ENCODE measurements at regions not wholly inside any gene's neighbourhood (a gene's known extent, or its start where the extent isn't known, plus 50 kb on each side); places are given as distances from the start of the nearest gene placed in this dataset.

DNA sequence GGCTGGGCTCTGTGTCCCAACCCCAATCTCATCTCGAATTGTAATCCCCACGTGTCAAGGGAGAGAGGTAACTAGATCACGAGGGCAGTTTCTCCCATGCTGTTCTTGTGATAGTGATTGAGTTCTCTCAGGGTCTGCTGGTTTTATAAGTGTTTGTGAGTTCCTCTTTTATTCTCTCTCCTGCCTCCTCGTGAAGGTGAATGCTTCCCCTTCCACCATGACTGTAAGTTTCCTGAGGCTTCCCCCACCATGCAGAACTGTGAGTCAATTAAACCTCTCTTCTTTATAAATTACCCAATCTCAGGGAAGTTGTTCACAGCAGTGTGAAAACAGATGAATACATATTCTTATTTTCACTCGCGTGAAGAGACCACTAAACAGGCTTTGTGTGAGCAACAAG lies 148.2 kb downstream of the TMEM30B start:
- intact Hi-C loops (cut with DNase I), result no loop called here

DNA sequence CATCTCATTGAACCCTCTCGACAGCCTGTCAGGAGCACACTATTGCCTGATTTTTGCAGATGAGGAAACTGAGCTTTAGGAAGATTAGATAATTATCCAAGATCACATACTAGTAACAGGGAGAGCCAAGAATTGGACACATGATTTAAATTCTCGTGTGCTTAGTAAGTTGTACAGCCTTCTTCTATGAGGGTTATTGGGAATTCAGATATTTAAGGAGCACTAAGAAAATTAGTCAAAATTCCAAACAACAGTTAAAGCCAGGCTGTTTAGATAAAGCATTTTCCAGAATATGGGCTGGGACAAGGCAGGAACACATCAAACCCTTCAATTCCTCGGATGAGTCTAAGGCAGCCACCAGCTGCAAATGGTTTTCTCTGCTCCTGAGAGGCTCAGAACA lies 148.8 kb downstream of the TMEM30B start:
- no peaks in the 10 kb centered on the region for H3K4me1 ChIP-seq
- H3K27me3 ChIP-seq, result no peaks in the 10 kb centered on the region
- no peak for DNase-seq (ENCODE audit: extremely low spot score in 2 of 2)
- H3K9me3 ChIP-seq, result no peaks in the 10 kb centered on the region
- intact Hi-C loops (cut with DNase I), result no loop called here
- H3K36me3 ChIP-seq, result no peaks in the 10 kb centered on the region
- TF ChIP-seq, protein P1, sequence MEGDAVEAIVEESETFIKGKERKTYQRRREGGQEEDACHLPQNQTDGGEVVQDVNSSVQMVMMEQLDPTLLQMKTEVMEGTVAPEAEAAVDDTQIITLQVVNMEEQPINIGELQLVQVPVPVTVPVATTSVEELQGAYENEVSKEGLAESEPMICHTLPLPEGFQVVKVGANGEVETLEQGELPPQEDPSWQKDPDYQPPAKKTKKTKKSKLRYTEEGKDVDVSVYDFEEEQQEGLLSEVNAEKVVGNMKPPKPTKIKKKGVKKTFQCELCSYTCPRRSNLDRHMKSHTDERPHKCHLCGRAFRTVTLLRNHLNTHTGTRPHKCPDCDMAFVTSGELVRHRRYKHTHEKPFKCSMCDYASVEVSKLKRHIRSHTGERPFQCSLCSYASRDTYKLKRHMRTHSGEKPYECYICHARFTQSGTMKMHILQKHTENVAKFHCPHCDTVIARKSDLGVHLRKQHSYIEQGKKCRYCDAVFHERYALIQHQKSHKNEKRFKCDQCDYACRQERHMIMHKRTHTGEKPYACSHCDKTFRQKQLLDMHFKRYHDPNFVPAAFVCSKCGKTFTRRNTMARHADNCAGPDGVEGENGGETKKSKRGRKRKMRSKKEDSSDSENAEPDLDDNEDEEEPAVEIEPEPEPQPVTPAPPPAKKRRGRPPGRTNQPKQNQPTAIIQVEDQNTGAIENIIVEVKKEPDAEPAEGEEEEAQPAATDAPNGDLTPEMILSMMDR (IDR thresholded peaks at IDR 0.05), result no peak
- no peak for TF ChIP-seq POLR2AphosphoS5 (IDR thresholded peaks at IDR 0.05; ENCODE audit: insufficient read depth in 1 of 2, low read depth in 1 of 2)
- H3K27ac ChIP-seq, result no peak overlapping the region
- no peak overlapping the region for H3K4me3 ChIP-seq

More for the DNA sequence above, 148.2 kb downstream of the TMEM30B start:
- no peak for TF ChIP-seq POLR2A (IDR thresholded peaks at IDR 0.05)
- Histone ChIP-seq H3K36me3 (no peaks in the 10 kb centered on the region), H3K4me3 (no peak overlapping the region), H3K4me1 (no peaks in the 10 kb centered on the region), H3K27ac (no peak overlapping the region), H3K9me3 (no peaks in the 10 kb centered on the region), H3K27me3 (no peaks in the 10 kb centered on the region)
- no peak for DNase-seq (ENCODE audit: extremely low spot score in 2 of 2)

DNA sequence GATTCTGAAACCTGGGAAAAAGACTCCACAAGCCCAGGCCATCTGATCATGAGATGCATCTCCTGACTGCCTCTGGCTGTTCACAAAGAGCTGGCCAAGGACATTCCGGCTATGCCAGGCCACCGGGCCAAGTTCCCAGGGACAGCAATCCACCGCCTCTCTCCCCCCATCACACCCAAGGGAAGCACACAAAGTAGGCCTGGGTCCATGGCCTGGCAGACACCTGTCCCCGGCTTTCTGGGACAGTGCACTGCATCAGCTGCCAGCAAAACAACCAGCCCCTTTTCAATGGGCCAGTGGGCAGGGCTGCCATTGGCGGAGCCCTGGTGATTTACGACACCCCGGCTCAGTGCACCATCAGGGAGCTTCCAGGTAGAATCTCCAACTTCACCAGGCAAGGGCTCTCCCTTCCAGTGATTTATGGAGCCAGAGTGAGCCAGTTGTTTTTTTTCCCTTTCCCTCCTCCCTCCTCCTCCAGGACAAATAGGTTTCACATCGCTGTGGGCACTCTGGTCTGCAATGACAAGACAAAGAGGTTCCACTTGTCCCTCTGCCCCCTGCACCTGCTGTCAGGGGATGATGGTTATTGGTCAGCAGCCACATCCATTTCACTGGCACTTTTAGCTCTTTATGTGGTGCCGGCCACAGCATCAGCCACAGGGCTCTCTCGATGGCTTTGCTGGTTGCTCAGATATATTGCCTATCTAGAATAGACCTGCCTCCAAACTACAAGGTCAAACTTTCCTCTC lies 149.6 kb downstream of the SLC38A6 start:
- no peaks in the 10 kb centered on the region for H3K27me3 ChIP-seq
- no peak overlapping the region for H3K4me3 ChIP-seq
- intact Hi-C loops (cut with DNase I), result no loop called here
- no peak overlapping the region for H3K27ac ChIP-seq
- DNase-seq (ENCODE audit: extremely low spot score in 2 of 2), result no peak
- H3K4me1 ChIP-seq, result no peaks in the 10 kb centered on the region
- no peaks in the 10 kb centered on the region for H3K9me3 ChIP-seq
- TF ChIP-seq POLR2AphosphoS5 (IDR thresholded peaks at IDR 0.05; ENCODE audit: insufficient read depth in 1 of 2, low read depth in 1 of 2) (no peak), POLR2A (IDR thresholded peaks at IDR 0.05) (no peak)
- TF ChIP-seq, protein P1 (IDR thresholded peaks at IDR 0.05), result no peak
- H3K36me3 ChIP-seq, result no peaks in the 10 kb centered on the region

DNA sequence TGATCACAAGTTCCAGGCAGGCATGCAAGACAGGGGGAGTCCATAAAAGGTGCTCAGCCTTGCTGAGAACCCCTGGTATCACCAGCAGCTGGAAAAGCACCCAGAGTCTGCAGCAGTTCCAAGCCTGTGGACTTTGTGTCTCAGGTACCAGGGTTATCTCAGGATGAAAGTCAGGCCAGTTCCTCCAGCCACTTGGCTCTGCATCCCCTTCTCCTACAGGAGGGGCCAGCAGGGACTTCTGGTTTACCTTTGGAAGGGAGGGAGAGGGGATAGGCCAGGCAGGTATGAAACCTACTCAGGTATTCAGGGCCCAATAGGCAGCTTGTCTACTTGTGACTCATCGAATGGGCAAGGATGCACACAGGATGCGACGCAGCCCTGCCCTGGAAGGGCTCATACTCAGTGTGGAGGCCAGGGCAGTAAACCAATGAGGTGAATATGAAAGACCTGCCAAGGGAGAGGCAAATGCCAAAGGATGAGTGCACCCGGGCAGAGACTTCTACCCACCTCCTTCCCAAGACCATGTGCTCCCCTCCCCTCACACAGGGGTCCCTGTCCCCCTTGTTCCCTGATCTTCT lies 148.2 kb downstream of the SLC38A6 start:
- TF ChIP-seq POLR2AphosphoS5 (IDR thresholded peaks at IDR 0.05; ENCODE audit: insufficient read depth in 1 of 2, low read depth in 1 of 2) (no peak), POLR2A (IDR thresholded peaks at IDR 0.05) (no peak)
- TF ChIP-seq, protein P1 (IDR thresholded peaks at IDR 0.05), result no peak
- intact Hi-C loops (cut with DNase I), result no loop called here
- Histone ChIP-seq H3K4me1 (no peaks in the 10 kb centered on the region), H3K27me3 (no peaks in the 10 kb centered on the region), H3K27ac (no peak overlapping the region), H3K36me3 (no peaks in the 10 kb centered on the region), H3K9me3 (no peaks in the 10 kb centered on the region), H3K4me3 (no peak overlapping the region)
- no peak for DNase-seq (ENCODE audit: extremely low spot score in 2 of 2)

DNA sequence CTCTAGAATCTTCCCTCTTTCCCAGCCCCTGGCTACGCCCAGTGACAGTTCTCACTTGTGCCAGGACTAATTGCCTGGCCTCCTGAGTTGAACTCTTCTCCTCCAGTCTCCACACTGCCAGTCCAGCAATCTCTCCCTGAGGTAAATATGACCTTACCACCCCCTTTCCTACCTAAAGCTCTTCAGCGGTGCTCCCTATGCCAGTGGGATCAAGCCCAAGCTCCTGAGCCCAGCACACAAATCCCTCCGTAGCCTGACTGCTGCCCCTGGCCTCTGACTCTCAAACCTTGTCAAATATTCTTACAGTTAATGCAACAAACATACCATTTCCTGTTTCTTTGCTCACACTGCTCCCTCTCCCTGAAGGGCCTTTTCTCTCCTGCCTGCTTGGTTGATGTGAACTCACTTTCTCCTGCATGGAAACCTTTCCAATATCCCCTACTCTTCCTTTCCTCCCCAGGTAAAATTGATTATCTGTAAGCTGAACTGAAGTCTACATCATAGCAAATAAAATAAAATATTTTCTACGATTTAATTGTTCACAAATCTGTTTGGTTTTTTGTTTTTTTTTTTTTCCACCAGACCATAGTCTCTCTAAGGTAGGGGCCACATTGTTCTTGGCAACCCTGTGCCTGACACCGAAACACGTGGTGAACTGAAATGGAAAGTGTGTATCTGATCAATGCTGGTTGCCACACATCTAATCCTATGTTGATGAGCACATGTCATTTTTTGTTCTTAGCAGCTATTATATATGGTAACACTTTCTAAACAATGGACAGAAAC lies 147.5 kb downstream of the SLC38A6 start:
- Histone ChIP-seq H3K4me1 (no peaks in the 10 kb centered on the region), H3K9me3 (no peaks in the 10 kb centered on the region), H3K27ac (no peak overlapping the region), H3K36me3 (no peaks in the 10 kb centered on the region), H3K4me3 (no peak overlapping the region), H3K27me3 (no peaks in the 10 kb centered on the region)
- TF ChIP-seq, protein P1 (IDR thresholded peaks at IDR 0.05), result no peak
- no peak for TF ChIP-seq POLR2AphosphoS5 (IDR thresholded peaks at IDR 0.05; ENCODE audit: insufficient read depth in 1 of 2, low read depth in 1 of 2)
- TF ChIP-seq POLR2A (IDR thresholded peaks at IDR 0.05), result no peak
- DNase-seq (ENCODE audit: extremely low spot score in 2 of 2), result no peak
- intact Hi-C loops (cut with DNase I), result no loop called here

Measured in vagina (tissue), 2 donors.